H1 (cell line): ENCODE measurements at regions not wholly inside any gene's neighbourhood (a gene's known extent, or its start where the extent isn't known, plus 50 kb on each side); places are given as distances from the start of the nearest gene placed in this dataset.
A peak's percentile ranks its signal among the peaks of the same experiment; 100 is the strongest.

ENCODE experiments used
- CTCF ChIA-PET: fragments of 300-600 bp; sonication (Branson Sonifier 250); formaldehyde crosslinking; loops from one replicate; lab custom pipeline; 2021; ENCODE audit not compliant: partially characterized antibody; lab: Charles Lee
- POLR2A ChIA-PET: fragments of 300-600 bp; sonication (Branson Sonifier 250); formaldehyde crosslinking; loops from one replicate; lab custom pipeline; 2021; ENCODE audit warnings: inconsistent platforms; ENCODE audit not compliant: partially characterized antibody; lab: Charles Lee
- DNase-seq, 2 experiments: peaks; one replicate each; pipeline versions ENCODE4 v3.0.0 to v3.0.0-alpha.2; 2010 to 2022; ENCODE audit warnings: low spot score in 2 of 2, low read depth in 1 of 2, mixed read lengths in 1 of 2
- FAIRE-seq: peaks from 2 replicates; lab custom pipeline; 2011; peaks lifted over from hg19 to GRCh38; lab: Jason Lieb, UNC
- H2AFZ ChIP-seq: 2 replicates; pipeline ENCODE4 v1.8.1; 2012; ENCODE audit warnings: low read length, inconsistent platforms
- H2AK5ac ChIP-seq: 2 replicates; pipeline ENCODE4 v1.6.1; 2013; ENCODE audit warnings: low read depth, low read length
- H2BK120ac ChIP-seq: replicated peaks from 2 replicates; pipeline ENCODE3; 2013; ENCODE audit warnings: low read depth, low read length, inconsistent platforms
- H2BK12ac ChIP-seq: 2 replicates; pipeline ENCODE4 v1.6.1; 2013; ENCODE audit warnings: low read depth, low read length
- H2BK15ac ChIP-seq: 2 replicates; pipeline ENCODE4 v1.6.1; 2013; ENCODE audit warnings: low read length
- H2BK20ac ChIP-seq: 2 replicates; pipeline ENCODE4 v1.6.1; 2013; ENCODE audit warnings: low read length
- H2BK5ac ChIP-seq: 2 replicates; pipeline ENCODE4 v1.6.1; 2013; ENCODE audit warnings: low read depth, low read length
- H3K14ac ChIP-seq: 2 replicates; pipeline ENCODE4 v1.6.1; 2013; ENCODE audit warnings: inconsistent platforms; ENCODE audit not compliant: insufficient read length
- H3K18ac ChIP-seq: 2 replicates; pipeline ENCODE4 v1.6.1; 2013; ENCODE audit warnings: low read length; ENCODE audit errors: extremely low read depth
- H3K23ac ChIP-seq: 2 replicates; pipeline ENCODE4 v1.6.1; 2013; ENCODE audit warnings: inconsistent platforms; ENCODE audit not compliant: insufficient read length
- H3K23me2 ChIP-seq: 2 replicates; pipeline ENCODE4 v1.6.1; 2013; ENCODE audit warnings: low read depth, low read length
- H3K27ac ChIP-seq: 2 replicates; pipeline ENCODE4 v1.6.1; 2011; ENCODE audit warnings: low read depth, low read length, inconsistent platforms
- H3K27me3 ChIP-seq, 4 experiments: replicated peaks in 1 of 4; 1 replicate in 1 of 4; 2 replicates in 3 of 4; pipeline versions ENCODE4 v1.6.1 to v1.8.1; 2011 to 2013; ENCODE audit warnings: low read length in 3 of 4, mild to moderate bottlenecking in 3 of 4, inconsistent platforms in 2 of 4, mixed read lengths in 2 of 4, moderate library complexity in 1 of 4; ENCODE audit not compliant: control insufficient read depth in 3 of 4, insufficient read depth in 3 of 4; ENCODE audit errors: extremely low read depth in 1 of 4
- H3K36me3 ChIP-seq, 4 experiments: 2 replicates each; pipeline versions ENCODE4 v1.6.1 to v1.8.1; 2011 to 2013; ENCODE audit warnings: mild to moderate bottlenecking in 4 of 4, low read length in 3 of 4, moderate library complexity in 2 of 4, control low read depth in 1 of 4, inconsistent platforms in 1 of 4; ENCODE audit not compliant: insufficient read depth in 4 of 4, control insufficient read depth in 2 of 4
- H3K4ac ChIP-seq: replicated peaks from 2 replicates; pipeline ENCODE3; 2013; ENCODE audit warnings: low read length, low read depth, mixed read lengths, inconsistent platforms; ENCODE audit not compliant: insufficient read length
- H3K4me1 ChIP-seq, 4 experiments: replicated peaks in 1 of 4; 1 replicate in 1 of 4; 2 replicates in 3 of 4; pipeline versions ENCODE4 v1.6.1 to v1.8.1; 2011 to 2013; ENCODE audit warnings: low read length in 3 of 4, inconsistent platforms in 2 of 4, mixed read lengths in 1 of 4; ENCODE audit not compliant: insufficient read depth in 4 of 4, control insufficient read depth in 3 of 4
- H3K4me2 ChIP-seq, 2 experiments: 2 replicates each; pipeline versions ENCODE4 v1.6.1 to v1.8.1; 2011 to 2013; ENCODE audit warnings: low read depth in 2 of 2, low read length in 2 of 2, control low read depth in 1 of 2, inconsistent platforms in 1 of 2, mild to moderate bottlenecking in 1 of 2; ENCODE audit not compliant: insufficient read depth in 1 of 2
- H3K4me3 ChIP-seq, 4 experiments: fragments of 200-600, 300-600 bp in 1 of 4; sonication (generic), shearing (Covaris generic), sonication (Bioruptor Twin) in 1 of 4; 2 replicates each; pipeline versions ENCODE4 v1.5.1 to v1.8.1; 2011 to 2016; ENCODE audit warnings: low read length in 4 of 4, low read depth in 3 of 4, control low read depth in 2 of 4, inconsistent platforms in 2 of 4, mild to moderate bottlenecking in 2 of 4, mixed read lengths in 1 of 4, moderate library complexity in 1 of 4; ENCODE audit not compliant: insufficient read depth in 2 of 4; ENCODE audit errors: extremely low read depth in 1 of 4
- H3K56ac ChIP-seq: replicated peaks from 2 replicates; pipeline ENCODE3; 2013; ENCODE audit warnings: low read depth, mild to moderate bottlenecking, mixed read lengths, low read length, inconsistent platforms; ENCODE audit not compliant: insufficient read length
- H3K79me1 ChIP-seq: 2 replicates; pipeline ENCODE4 v1.6.1; 2013; ENCODE audit warnings: low read depth, low read length, control low read depth
- H3K79me2 ChIP-seq, 2 experiments: 2 replicates each; pipeline versions ENCODE4 v1.6.1 to v1.8.1; 2012 to 2013; ENCODE audit warnings: low read length in 2 of 2, mild to moderate bottlenecking in 2 of 2, inconsistent platforms in 1 of 2; ENCODE audit not compliant: insufficient read depth in 2 of 2, control insufficient read depth in 1 of 2
- H3K9ac ChIP-seq, 4 experiments: replicated peaks in 1 of 4; 1 replicate in 1 of 4; 2 replicates in 3 of 4; pipeline versions ENCODE4 v1.6.1 to v1.8.1; 2011 to 2013; ENCODE audit warnings: low read depth in 3 of 4, low read length in 3 of 4, control low read depth in 2 of 4, mild to moderate bottlenecking in 2 of 4, moderate library complexity in 2 of 4, inconsistent platforms in 1 of 4; ENCODE audit errors: extremely low read depth in 1 of 4
- H3K9me3 ChIP-seq, 2 experiments: 2 replicates each; pipeline versions ENCODE4 v1.6.1 to v1.8.1; 2012 to 2013; ENCODE audit warnings: mild to moderate bottlenecking in 2 of 2, moderate library complexity in 2 of 2, control low read depth in 1 of 2, inconsistent platforms in 1 of 2, low read depth in 1 of 2, low read length in 1 of 2, mixed read lengths in 1 of 2; ENCODE audit not compliant: insufficient read depth in 2 of 2
- H4K20me1 ChIP-seq, 2 experiments: replicated peaks in 1 of 2; 2 replicates each; pipeline versions ENCODE3 to v1.8.1; 2011 to 2013; ENCODE audit warnings: inconsistent platforms in 2 of 2, low read length in 2 of 2, mild to moderate bottlenecking in 1 of 2; ENCODE audit not compliant: insufficient read depth in 2 of 2, control insufficient read depth in 1 of 2
- H4K5ac ChIP-seq: 2 replicates; pipeline ENCODE4 v1.6.1; 2013; ENCODE audit warnings: low read length, low read depth, mixed read lengths, inconsistent platforms; ENCODE audit not compliant: insufficient read length
- H4K8ac ChIP-seq: 2 replicates; pipeline ENCODE4 v1.8.0; 2013; ENCODE audit warnings: mild to moderate bottlenecking, moderate library complexity, low read length, inconsistent platforms; ENCODE audit not compliant: insufficient read depth; ENCODE audit errors: extremely low read depth
- H4K91ac ChIP-seq: replicated peaks from 2 replicates; pipeline ENCODE3; 2013; ENCODE audit warnings: low read length, mixed read lengths, inconsistent platforms; ENCODE audit not compliant: insufficient read length
- EGR1 ChIP-seq: IDR thresholded peaks from 2 replicates; pipeline ENCODE4 v1.6.1; 2011; ENCODE audit warnings: low read depth, low read length, borderline replicate concordance
- POU5F1 ChIP-seq: IDR thresholded peaks from 2 replicates; pipeline ENCODE4 v1.6.1; 2011; ENCODE audit warnings: low read depth, mild to moderate bottlenecking, low read length, moderate library complexity
- TAF7 ChIP-seq: optimal IDR thresholded peaks from 2 replicates; pipeline ENCODE3; 2011; ENCODE audit warnings: low read depth, mild to moderate bottlenecking, inconsistent platforms, low read length, moderate library complexity, borderline replicate concordance
- TCF12 ChIP-seq: IDR thresholded peaks from 2 replicates; pipeline ENCODE4 v1.6.1; 2011; ENCODE audit warnings: low read depth, mild to moderate bottlenecking, low read length
- TEAD4 ChIP-seq: IDR thresholded peaks from 2 replicates; pipeline ENCODE4 v1.6.1; 2012; ENCODE audit warnings: low read depth, low read length, inconsistent platforms, mixed read lengths
- WGBS, 2 experiments: shearing (Covaris generic) in 1 of 2; methylation state at CpG; one replicate each; pipeline versions ENCODE4 v1.1.6 to v1.1.7; 2013 to 2015; ENCODE audit warnings: low lambda C conversion rate in 2 of 2, mixed read lengths in 2 of 2, inconsistent platforms in 1 of 2, low coverage in 1 of 2, missing lambda C conversion rate in 1 of 2; ENCODE audit not compliant: insufficient replicate concordance in 2 of 2, insufficient coverage in 1 of 2, insufficient read length in 1 of 2; ENCODE audit errors: extremely low coverage in 1 of 2, missing lambda C conversion rate in 1 of 2; 5-methylcytosine and 5-hydroxymethylcytosine counted together

- DNase-seq (no peak), FAIRE-seq (no peak)
- TF ChIP-seq TCF12 (no peak), TAF7 (no peak), POU5F1 (no peak), TEAD4 (0 out of 2 replicates have a peak, but pooled peaks have one; percentile 16), EGR1 (no peak)
- H4K5ac ChIP-seq = no peak overlapping the region
- H3K14ac ChIP-seq = no peak overlapping the region
- no peaks in the 10 kb centered on the region for H3K27me3 ChIP-seq
- no peak overlapping the region for H2BK15ac ChIP-seq
- 0 out of 4 replicates have a peak overlapping the region, but pooled peaks of 1 of the 2 experiments have one; percentile 18 for H3K4me2 ChIP-seq
- H4K20me1 ChIP-seq = no peaks in the 10 kb centered on the region
- no peak overlapping the region for H4K91ac ChIP-seq
- H3K4me3 ChIP-seq = peak overlapping the region in 1 of 4 experiments; percentile 24; a peak in 1 of 8 replicates
- H2BK5ac ChIP-seq = no peak overlapping the region
- H3K4ac ChIP-seq = no peak overlapping the region
- no peak overlapping the region for H2BK120ac ChIP-seq
- H3K79me2 ChIP-seq = no peaks in the 10 kb centered on the region
- no peak overlapping the region for H3K27ac ChIP-seq
- no peaks in the 10 kb centered on the region for H3K23me2 ChIP-seq
- H2BK20ac ChIP-seq = peak overlapping the region; percentile 91; the same call in 1 of the 2 replicates
- no peaks in the 10 kb centered on the region for H3K9me3 ChIP-seq
- H4K8ac ChIP-seq = no peak overlapping the region
- H3K79me1 ChIP-seq = no peaks in the 10 kb centered on the region
- peaks cover 0 to 16% (median 3%) of the 10 kb centered on the region in 4 experiments; a peak in 3 of 7 replicates for H3K4me1 ChIP-seq
- 0 out of 2 replicates have a peak overlapping the region, but pooled peaks have one; percentile 16 for H2AFZ ChIP-seq
- H2BK12ac ChIP-seq = no peak overlapping the region
- WGBS, 2 experiments = 48% methylated on average over 1 of the region's 1 CpG; no CpG with 5 or more reads in 1 of the 2 experiments
- ChIA-PET CTCF (interaction anchor here (0.7 to 2.7 kb wide), 3 partner anchors 8 to 220 kb away, joined by 3 to 9 read pairs (median 4); no protein-coding TSS in a partner anchor), POLR2A (interaction anchor here (1.0 kb wide), 1 partner anchor 9 kb away, joined by 3 read pairs; no protein-coding TSS in a partner anchor)
- no peak overlapping the region for H3K56ac ChIP-seq
- no peaks in the 10 kb centered on the region for H3K36me3 ChIP-seq
- no peak overlapping the region for H3K9ac ChIP-seq
- no peak overlapping the region for H3K23ac ChIP-seq
- H2AK5ac ChIP-seq = no peak overlapping the region
- H3K18ac ChIP-seq = no peak overlapping the region
These were observed 519.4 kb downstream of the TDRD15 start for GRCh38 chr2:21643180-21643579.
